Sigmoid colon (tissue), 6 donors: ENCODE measurements at regions not wholly inside any gene's neighbourhood (a gene's known extent, or its start where the extent isn't known, plus 50 kb on each side); places are given as distances from the start of the nearest gene placed in this dataset.
"Not testable (repeated sequence)": the region's sequence is repeated elsewhere in the genome, so short reads cannot be mapped to it uniquely, and the experiment has no call there.

ENCODE experiments used
- DNase-seq: peaks from one replicate; pipeline ENCODE4 v3.0.0-alpha.2; 2019
- H3K27ac ChIP-seq, 4 donors: fragments of 200-600 bp; sonication (generic); one replicate each; pipeline ENCODE4 v1.5.1; 2016 to 2019; ENCODE audit warnings: mild to moderate bottlenecking in 1 of 4
- H3K27me3 ChIP-seq, 3 donors: fragments of 200-600 bp; sonication (generic); one replicate each; pipeline ENCODE4 v1.5.1; 2019; ENCODE audit warnings: mild to moderate bottlenecking in 1 of 3
- H3K36me3 ChIP-seq, 4 donors: fragments of 200-600 bp; sonication (generic); one replicate each; pipeline ENCODE4 v1.5.1; 2016 to 2019
- H3K4me1 ChIP-seq, 4 donors: fragments of 200-600 bp; sonication (generic); one replicate each; pipeline ENCODE4 v1.5.1; 2017 to 2019
- H3K4me3 ChIP-seq, 4 donors: fragments of 200-600 bp; sonication (generic); one replicate each; pipeline ENCODE4 v1.5.1; 2017 to 2019; ENCODE audit warnings: mild to moderate bottlenecking in 2 of 4, moderate library complexity in 1 of 4
- H3K9me3 ChIP-seq, 4 donors: fragments of 200-600 bp in 3 of 4; sonication (generic) in 3 of 4; one replicate each; pipeline versions ENCODE4 v1.5.1 to v1.6.1; 2013 to 2019
- CTCF ChIP-seq, 4 experiments: fragments of 450-650 bp in 3 of 4; fragments of 200-600 bp in 1 of 4; IDR thresholded peaks; one replicate each; pipeline ENCODE4 v1.5.1; 2016 to 2019; ENCODE audit warnings: antibody characterized with exemption in 4 of 4, mild to moderate bottlenecking in 3 of 4, moderate library complexity in 2 of 4
- EP300 ChIP-seq, 4 donors: sonication (generic); formaldehyde crosslinking; IDR thresholded peaks; one replicate each; pipeline ENCODE4 v1.6.1; 2017; ENCODE audit warnings: antibody characterized with exemption in 4 of 4
- POLR2A ChIP-seq, 2 donors: fragments of 450-650 bp; IDR thresholded peaks; one replicate each; pipeline ENCODE4 v1.6.1; 2016; ENCODE audit warnings: antibody characterized with exemption in 2 of 2, mild to moderate bottlenecking in 2 of 2, moderate library complexity in 2 of 2
- POLR2AphosphoS5 ChIP-seq, 4 donors: sonication (generic); formaldehyde crosslinking; IDR thresholded peaks; one replicate each; pipeline ENCODE4 v1.6.1; 2017; ENCODE audit warnings: antibody characterized with exemption in 4 of 4
- WGBS, 2 donors: extraction: QIAGEN DNeasy Blood & Tissue Kit; methylation state at CpG; one replicate each; pipeline ENCODE4 v1.1.7; 2013; 5-methylcytosine and 5-hydroxymethylcytosine counted together
- intact Hi-C: fragments of 100-400 bp; cut with DNase I; formaldehyde crosslinking; loops from one replicate; pipeline ENCODE4 v1.15.1; 2023
- donor health status: healthy with polysubstance abuse.
- donor health status: healthy.

GRCh38 chr7:125430013-125430412, 500.4 kb upstream of the POT1 start:
- H3K27ac ChIP-seq: no peak overlapping the region
- no peaks in the 10 kb centered on the region for H3K27me3 ChIP-seq
- no peak for TF ChIP-seq POLR2A (IDR thresholded peaks at IDR 0.05)
- TF ChIP-seq CTCF (IDR thresholded peaks at IDR 0.05): no peak
- TF ChIP-seq POLR2AphosphoS5 (IDR thresholded peaks at IDR 0.05): no peak
- TF ChIP-seq EP300 (IDR thresholded peaks at IDR 0.05): no peak
- 79 to 88% methylated on average over 2 of the region's 2 CpGs for WGBS, 2 donors
- H3K4me1 ChIP-seq: no peaks in the 10 kb centered on the region
- intact Hi-C loops: no loop called here
- H3K4me3 ChIP-seq: no peak overlapping the region
- DNase-seq: no peak
- H3K9me3 ChIP-seq: no peaks in the 10 kb centered on the region
- H3K36me3 ChIP-seq: no peaks in the 10 kb centered on the region

- DNase-seq: no peak
- Histone ChIP-seq H3K36me3 (no peaks in the 10 kb centered on the region), H3K4me3 (no peak overlapping the region), H3K27me3 (no peaks in the 10 kb centered on the region), H3K9me3 (no peaks in the 10 kb centered on the region), H3K27ac (no peak overlapping the region), H3K4me1 (no peaks in the 10 kb centered on the region)
- intact Hi-C loops: no loop called here
- TF ChIP-seq POLR2AphosphoS5 (IDR thresholded peaks at IDR 0.05): no peak
- TF ChIP-seq POLR2A (IDR thresholded peaks at IDR 0.05): no peak
- TF ChIP-seq CTCF (IDR thresholded peaks at IDR 0.05): no peak
- TF ChIP-seq EP300 (IDR thresholded peaks at IDR 0.05): no peak
- 23 to 64% methylated on average over 1 of the region's 1 CpG for WGBS, 2 donors
These were observed 498.1 kb upstream of the POT1 start for GRCh38 chr7:125427676-125428075.

- H3K27ac ChIP-seq: no peak overlapping the region
- H3K4me3 ChIP-seq: no peak overlapping the region
- TF ChIP-seq CTCF (IDR thresholded peaks at IDR 0.05) (no peak), POLR2A (IDR thresholded peaks at IDR 0.05) (no peak), EP300 (IDR thresholded peaks at IDR 0.05) (no peak), POLR2AphosphoS5 (IDR thresholded peaks at IDR 0.05) (no peak)
- H3K36me3 ChIP-seq: no peaks in the 10 kb centered on the region
- WGBS, 2 donors: 83 to 88% methylated on average over 2 of the region's 2 CpGs
- no peak for DNase-seq
- H3K27me3 ChIP-seq: no peaks in the 10 kb centered on the region
- no peaks in the 10 kb centered on the region for H3K4me1 ChIP-seq
- H3K9me3 ChIP-seq: no peaks in the 10 kb centered on the region
- intact Hi-C loops: no loop called here
These were observed 495.9 kb upstream of the POT1 start for GRCh38 chr7:125425506-125425905.

- 57 to 65% methylated on average over 3 of the region's 3 CpGs for WGBS, 2 donors
- Histone ChIP-seq H3K27me3 (no peaks in the 10 kb centered on the region), H3K9me3 (no peaks in the 10 kb centered on the region), H3K36me3 (no peaks in the 10 kb centered on the region), H3K4me1 (no peaks in the 10 kb centered on the region), H3K4me3 (no peak overlapping the region), H3K27ac (no peak overlapping the region)
- intact Hi-C loops: no loop called here
- DNase-seq: no peak
- TF ChIP-seq CTCF (IDR thresholded peaks at IDR 0.05) (no peak), POLR2AphosphoS5 (IDR thresholded peaks at IDR 0.05) (no peak), POLR2A (IDR thresholded peaks at IDR 0.05) (no peak), EP300 (IDR thresholded peaks at IDR 0.05) (no peak)
These were observed 495.1 kb upstream of the POT1 start for GRCh38 chr7:125424721-125425120.

GRCh38 chr7:125423458-125424155, 494.0 kb upstream of the POT1 start:
- intact Hi-C loops: no loop called here
- no peaks in the 10 kb centered on the region for H3K36me3 ChIP-seq
- no peak overlapping the region for H3K27ac ChIP-seq
- no peaks in the 10 kb centered on the region for H3K9me3 ChIP-seq
- TF ChIP-seq EP300 (IDR thresholded peaks at IDR 0.05): no peak
- TF ChIP-seq POLR2A (IDR thresholded peaks at IDR 0.05): no peak
- no peak for TF ChIP-seq CTCF (IDR thresholded peaks at IDR 0.05)
- TF ChIP-seq POLR2AphosphoS5 (IDR thresholded peaks at IDR 0.05): no peak
- no peaks in the 10 kb centered on the region for H3K27me3 ChIP-seq
- no peak for DNase-seq
- no peak overlapping the region for H3K4me3 ChIP-seq
- no peaks in the 10 kb centered on the region for H3K4me1 ChIP-seq

- intact Hi-C loops, H3K9me3 ChIP-seq, H3K4me3 ChIP-seq, DNase-seq, H3K36me3 ChIP-seq, H3K27ac ChIP-seq, H3K27me3 ChIP-seq, H3K4me1 ChIP-seq: not testable (repeated sequence)
- 87 to 95% methylated on average over 3 of the region's 3 CpGs for WGBS, 2 donors
These were observed 491.8 kb upstream of the POT1 start for GRCh38 chr7:125421407-125421806.
